Activated CD4-positive, alpha-beta T cell treated with anti-CD3 and anti-CD28 coated beads, Interleukin-2, Interleukin-4, amounts not matched to agents 100 ng/mL and 50 ng/mL, durations not matched to agents 16 hours and 8 hours (primary cell): ENCODE measurements at regions not wholly inside any gene's neighbourhood (a gene's known extent, or its start where the extent isn't known, plus 50 kb on each side); places are given as distances from the start of the nearest gene placed in this dataset.
"Not testable (repeated sequence)": the region's sequence is repeated elsewhere in the genome, so short reads cannot be mapped to it uniquely, and the experiment has no call there.

ENCODE experiments used
- DNase-seq: peaks from one replicate; pipeline ENCODE4 v3.0.0-alpha.2; 2020; ENCODE audit warnings: low spot score

DNA sequence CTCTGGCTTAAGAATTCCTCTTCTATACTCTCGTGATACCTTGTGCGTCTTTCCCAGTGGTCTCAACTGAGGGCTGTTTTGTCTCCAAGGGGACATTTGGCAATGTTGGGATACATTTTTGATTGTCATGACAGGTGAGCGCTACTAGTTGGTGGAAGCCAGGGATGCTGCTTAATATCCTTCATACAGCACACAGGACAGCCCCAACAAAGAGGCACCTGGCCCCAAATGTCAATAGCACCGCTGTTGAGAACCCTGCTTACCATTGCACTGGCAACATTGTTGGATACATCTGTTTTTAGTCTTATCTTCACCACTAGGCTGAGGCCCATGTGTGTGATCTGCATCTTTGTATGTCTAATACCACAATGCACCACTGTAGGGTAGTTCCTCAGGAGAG, 114.1 kb downstream of the C9orf152 start:
- DNase-seq, result no peak

DNA sequence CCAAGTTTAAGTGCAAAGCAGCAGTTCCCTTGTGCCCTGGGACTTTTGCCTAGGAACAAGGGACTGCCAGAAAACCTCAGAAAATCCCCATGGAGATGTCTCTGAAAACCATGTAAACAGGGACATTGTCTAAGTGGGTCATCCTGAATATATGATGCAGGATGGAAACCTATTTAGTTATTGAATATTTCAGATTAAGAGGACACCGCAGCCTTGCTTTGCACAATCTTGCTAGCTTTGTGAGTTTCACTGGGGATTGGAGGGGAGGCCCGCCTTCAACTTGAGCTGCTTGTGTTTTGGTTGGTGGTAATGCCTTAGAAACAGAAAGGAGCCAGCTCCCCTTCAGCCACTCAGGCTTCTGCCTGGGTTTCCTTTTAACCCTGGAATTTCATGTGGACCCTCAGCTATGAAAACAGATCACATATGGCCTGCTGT, 112.8 kb downstream of the C9orf152 start:
- no peak for DNase-seq

DNA sequence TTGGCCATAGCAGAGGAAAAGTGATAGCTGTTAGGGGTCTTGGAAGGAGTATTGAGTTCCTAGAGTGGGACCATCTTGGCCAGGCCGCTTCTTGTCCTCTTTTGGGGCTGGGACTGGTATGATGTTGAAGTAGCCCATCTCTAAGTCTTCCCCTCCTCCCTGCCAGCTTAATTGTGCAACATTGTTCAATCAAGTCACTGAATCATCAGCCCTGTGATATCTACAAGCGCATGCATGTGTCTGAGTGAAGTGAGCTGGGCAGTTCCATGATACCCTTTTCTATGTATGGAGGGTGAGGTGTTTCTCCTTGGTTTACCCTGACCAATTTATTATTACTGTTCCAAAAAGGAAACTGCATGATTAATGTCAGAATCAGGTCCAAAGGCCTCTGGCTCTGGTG, 112.2 kb downstream of the C9orf152 start:
- DNase-seq, result no peak

DNA sequence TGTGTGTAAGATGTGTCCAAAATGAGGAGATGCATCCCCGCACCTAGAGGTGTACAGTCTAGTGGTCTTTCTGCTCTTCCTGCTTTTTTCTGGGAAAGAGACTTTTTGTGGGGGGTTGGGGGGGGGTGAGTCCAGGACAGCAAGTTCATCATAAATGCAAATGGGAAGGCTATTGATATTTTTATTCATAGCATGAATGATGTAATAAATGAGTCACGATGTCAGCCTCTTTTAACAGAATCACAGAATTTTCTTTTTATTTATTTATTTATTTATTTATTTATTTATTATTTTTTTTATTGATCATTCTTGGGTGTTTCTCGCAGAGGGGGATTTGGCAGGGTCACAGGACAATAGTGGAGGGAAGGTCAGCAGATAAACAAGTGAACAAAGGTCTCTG, 111.3 kb downstream of the C9orf152 start:
- DNase-seq, result not testable (repeated sequence)

DNA sequence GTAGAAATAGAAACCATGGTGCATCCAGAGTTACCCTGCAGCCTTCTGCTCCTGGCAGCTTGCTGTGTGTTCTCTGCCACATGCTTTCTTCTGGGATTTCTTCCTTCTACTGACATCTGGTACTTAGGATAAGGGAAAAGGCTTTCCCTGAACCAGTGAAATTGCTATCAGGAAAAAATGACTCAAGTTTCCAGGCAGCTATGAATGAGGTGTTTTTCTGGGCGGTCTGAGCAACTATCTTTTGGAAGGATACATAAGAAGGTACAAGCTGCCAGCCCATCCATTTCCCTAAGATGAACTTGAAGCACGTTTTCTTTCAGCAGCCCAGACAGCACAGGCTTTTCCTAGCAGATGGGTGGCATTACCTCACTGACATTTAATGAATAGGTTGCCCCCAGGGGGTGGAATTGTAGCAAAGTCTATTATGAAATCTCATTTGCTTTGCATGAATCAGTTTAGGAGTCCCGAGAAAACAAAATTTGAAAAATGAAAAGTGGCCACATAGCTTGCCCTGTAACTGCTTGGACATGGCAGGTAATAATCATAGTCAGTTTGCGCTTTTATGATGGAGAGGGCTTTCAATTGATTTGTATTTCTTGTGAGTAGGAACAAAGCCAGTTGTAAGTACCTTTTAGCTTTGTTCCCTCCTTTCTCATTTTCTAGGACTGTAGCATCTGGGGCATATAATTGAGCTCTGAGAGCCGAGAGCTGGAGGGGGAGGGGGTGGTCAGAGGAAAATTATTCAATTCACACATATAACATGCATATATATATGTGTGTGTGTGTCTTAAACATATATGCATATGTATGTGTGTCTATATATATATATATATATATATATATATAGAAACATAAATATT, 108.5 kb downstream of the C9orf152 start:
- DNase-seq, result no peak

DNA sequence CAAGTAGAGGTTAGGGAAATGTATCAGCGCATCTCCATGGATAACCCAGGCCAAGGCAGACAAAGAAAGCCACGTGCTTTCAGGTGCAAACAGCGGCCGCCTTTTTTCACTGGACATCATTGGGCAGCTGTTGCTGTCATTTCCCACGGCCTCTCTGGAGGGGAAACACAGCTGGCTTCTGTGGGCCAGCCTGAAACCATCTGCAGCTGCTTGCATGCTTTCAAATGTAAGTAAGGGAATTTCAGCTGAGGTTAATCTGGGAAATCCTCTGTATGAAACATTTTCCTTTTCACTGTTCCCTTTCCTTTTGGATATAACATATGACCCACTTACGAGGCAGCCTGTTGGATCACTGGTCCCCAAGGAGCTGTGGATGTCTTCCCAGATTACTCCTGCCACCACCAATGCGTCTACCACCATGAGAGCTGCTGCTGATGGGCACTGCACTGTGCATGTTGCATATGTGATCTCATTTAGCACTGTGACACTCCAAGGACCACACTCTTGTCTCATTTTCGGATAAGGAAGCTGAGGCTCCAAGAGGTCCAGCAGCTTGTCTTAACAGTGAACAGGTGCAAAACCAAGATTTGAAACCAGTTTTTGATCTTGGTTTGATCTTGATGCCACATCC, 106.3 kb downstream of the C9orf152 start:
- DNase-seq, result no peak

DNA sequence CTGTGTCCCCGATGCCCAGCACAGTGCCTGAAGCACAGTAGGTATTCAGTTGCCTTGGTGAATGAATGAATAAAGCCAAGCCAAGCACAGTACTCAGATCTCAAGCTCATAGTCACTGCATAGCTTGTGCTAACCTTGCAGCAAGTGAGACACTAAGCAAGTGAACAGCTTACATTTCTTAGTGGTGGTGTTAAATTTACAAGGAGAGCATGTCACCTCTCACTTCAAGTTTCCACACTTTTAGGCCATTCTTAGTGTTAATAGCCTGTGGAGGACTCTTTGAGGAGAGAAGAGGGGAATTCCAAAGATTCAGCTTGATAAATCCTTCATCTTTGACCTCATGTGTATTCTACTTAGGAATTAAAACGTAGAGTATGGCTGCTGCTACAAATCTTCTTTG, 104.7 kb downstream of the C9orf152 start:
- no peak for DNase-seq

DNA sequence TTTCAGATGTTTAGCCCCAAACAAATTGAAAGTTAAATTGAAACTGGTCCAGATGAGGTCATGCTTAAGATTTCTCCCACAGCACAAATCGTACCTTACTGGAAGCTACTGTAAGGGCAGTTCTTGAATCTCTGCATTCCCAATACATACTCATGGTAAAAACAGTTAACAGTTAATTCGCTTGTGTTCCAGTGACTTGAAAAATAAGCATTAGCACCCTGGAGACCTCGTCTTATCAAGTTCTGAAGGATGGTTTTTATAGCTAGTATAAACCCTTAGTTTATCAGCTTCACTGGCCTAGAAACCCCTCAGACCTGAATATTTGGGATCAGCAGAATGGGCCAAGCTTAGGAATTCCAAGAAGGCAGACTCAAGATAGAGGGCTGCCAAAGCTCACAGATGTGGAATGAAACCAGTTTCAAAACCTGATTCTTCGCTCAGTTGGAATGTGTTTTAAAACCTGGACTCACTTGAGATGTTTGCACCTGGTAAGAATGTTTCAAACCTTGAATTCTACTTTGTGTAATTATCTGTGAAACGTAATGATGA, 103.6 kb downstream of the C9orf152 start:
- DNase-seq, result no peak

DNA sequence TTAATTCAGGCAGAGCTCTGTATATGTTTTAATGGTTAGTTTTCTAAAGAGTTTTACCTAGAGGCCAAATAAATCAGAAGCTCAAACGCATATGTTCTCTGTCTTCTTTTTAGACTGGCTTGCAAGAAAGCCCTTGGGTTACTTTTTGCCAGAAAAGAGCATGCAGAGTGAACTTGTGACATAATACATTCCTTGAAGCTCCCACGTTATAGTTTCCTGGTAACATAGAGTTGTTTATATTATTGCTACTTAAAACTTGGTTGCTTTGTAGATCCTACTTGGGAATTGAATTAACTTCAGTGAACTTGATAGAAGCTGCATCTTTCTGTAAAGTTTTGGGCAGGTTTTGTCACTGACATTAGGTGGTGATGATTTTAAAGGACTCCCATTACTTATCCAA, 102.9 kb downstream of the C9orf152 start:
- no peak for DNase-seq

DNA sequence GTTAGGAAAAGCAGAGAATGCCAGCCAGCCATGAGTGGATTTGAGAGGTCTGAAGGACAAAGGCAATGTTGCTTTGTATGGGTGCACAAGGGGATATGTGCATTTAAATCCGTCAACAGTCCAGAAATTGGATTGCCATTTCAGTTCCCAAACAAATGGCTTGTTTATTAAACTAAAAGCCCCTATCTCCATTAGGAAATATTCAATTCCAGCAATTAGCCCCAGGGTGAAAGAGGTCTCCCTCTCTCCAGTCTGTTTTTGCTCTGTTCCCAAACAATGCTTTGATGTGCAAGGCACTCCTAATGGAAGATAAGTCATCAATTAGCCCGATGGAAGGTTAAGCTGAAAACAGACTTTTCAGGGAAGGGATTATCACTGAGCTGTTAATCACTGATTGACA, 101.3 kb downstream of the C9orf152 start:
- DNase-seq, result no peak

DNA sequence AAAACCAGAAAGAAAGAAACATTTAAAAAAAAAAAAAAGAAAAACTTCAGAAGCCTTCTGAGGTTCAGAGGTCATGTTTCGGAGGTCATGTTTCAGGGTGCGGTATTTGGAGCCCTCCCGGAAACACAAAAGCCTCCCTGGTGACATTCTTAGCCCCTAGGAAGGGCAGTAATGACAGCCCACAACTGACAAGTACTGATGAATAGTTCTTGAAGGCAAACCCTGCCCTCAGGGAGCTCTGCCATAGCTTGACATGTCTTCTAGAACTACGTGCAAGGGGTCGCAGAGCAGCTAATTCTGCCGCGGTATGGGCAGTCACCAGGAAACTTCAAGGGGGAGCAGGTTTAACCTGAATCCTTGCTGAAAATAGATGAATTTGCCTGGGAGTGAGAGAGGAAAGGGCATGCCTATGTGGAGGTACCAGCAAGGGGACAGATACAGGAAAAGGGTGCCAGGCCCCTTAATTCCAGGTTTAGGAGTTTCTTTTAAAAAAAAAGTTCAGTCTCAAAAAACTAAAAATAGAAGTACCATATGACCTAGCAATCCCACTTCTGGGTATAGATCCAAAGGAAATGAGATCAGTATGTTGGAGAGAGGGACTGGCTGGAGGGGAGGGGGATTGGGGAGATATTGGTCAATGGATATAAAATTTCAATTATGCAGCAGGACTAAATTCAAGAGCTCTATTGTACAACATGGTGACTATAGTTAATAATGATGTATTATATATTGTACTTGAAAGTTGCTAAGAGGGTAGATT, 98.4 kb downstream of the C9orf152 start:
- DNase-seq, result no peak

DNA sequence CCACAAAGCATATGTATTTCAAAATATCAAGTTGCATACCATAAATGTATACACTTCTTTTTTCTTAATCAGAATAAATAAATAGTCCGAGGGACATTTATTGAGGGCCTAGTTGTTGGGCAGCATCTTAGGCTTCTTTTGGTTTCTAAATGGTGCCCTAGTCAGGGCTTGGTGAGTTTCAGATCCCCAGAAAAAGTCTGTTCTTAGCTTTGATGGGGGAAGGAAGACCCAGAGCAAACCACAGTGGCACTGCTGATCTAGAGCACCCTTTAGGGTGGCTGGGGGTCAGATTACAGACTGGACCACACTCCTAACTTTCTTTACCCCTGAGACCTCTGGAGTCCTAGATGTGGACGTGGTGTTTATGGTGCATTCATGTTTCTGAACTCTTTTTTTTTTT, 97.8 kb downstream of the C9orf152 start:
- DNase-seq, result no peak

DNA sequence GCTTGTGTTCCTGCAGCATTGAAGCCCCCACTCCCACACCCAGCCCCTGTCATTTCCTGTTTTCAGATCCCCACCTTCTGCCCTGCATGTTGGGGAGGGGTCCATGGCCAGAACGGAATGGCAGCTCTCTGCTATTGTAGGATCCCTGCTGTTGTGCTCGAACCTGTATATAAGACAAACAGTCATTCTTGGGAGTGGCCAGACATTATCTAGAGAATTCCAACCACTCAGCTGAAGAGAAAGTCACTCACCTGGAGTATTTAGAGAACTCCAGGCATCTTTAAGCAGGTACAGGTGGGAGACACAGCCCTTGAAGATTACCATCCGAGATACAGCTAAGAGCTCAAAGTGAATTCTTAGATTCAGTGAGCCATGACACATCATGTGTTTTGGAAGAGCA, 96.1 kb downstream of the C9orf152 start:
- DNase-seq, result no peak

DNA sequence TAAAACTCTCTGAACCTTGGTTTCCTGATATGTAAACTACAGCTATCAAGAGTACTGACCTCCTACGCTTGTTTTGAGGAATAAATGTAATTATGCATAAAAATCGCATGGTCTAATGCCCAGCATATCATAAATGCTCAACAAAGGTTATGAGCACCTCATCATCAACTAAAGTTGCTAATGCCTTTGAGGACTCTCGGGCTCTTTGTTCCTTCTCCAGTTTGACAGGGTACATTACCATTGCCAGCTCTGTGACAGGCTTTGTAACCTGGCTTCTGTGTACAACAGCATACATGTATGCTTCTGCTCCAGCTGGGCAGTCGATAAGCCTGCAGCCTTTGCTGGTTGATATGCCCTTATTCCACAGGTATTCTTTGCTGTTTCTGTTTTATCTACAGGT, 95.2 kb downstream of the C9orf152 start:
- DNase-seq, result no peak

DNA sequence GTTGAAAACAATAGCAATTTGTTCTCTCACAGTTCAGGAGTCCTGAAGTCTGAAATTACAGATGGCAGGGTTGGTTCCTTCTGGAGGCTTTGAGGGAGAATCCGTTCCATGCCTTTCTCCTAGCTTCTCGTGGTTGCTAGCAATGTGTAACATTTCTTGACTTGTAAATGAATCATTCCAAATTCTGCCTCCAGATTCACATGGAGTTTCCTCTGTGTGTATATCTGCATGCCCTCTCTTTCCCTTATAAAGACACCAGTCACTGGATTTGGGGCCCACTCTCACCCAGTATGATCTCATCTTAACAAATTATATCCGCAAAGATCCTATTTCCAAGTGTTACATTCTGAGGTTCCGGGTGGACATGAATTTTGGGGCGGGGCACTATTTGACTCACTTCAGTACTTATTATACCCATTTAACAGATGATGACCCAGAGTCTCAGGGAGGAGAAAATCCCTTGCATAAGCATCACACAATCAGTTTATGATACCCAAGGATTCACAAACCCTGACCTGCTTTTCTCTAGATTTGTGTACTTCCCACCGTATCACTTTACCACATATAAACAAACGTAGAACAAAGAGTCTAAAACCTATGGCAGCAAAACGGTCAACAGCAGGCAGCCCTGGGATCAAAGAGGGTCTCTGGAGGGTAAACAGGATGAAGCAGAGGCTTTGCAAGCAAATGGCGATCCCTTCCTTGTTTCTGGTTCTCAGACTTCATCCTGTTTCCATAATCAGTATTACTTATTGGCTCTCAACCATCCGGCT, 93.7 kb downstream of the C9orf152 start:
- no peak for DNase-seq

DNA sequence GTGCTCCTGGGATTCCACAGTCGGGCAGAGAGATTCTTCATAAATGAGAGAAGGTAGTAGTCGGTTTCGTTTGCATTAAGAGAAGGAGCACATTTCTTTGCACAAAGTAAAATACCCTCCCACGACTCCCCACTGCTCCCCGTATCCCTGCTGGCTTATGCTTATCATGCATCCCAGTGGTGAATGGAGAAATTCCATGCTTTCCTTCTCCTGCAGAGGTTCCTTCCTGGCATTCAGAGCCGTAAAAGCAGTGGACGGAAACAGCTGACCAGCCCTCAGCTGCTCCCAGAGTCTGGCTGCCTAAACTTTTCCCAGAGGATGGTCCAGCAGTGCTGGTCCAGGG, 93.1 kb downstream of the C9orf152 start:
- DNase-seq, result no peak

DNA sequence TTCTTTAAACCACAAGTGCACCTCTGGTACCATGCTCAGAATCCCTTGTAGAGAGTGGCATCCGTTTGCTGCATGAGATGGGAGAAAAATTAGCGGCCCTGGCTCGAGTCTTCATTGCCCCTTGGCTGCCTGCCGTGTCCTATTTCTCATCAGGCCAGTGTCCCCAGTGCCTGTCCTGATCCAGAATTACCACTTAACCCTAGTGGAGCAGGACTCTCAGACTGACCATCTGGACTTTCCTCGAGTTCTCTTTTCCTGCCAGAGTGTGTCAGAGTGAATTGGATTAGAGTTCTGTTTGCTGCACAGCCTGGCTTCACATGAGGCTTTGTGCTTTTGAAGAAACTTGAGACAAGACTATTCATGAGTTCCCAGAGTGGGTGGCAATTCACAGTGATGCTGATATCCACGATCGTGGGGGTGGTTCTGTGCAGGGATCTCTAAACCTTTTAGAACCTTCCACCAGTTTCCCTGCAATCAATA, 92.6 kb downstream of the C9orf152 start:
- no peak for DNase-seq

DNA sequence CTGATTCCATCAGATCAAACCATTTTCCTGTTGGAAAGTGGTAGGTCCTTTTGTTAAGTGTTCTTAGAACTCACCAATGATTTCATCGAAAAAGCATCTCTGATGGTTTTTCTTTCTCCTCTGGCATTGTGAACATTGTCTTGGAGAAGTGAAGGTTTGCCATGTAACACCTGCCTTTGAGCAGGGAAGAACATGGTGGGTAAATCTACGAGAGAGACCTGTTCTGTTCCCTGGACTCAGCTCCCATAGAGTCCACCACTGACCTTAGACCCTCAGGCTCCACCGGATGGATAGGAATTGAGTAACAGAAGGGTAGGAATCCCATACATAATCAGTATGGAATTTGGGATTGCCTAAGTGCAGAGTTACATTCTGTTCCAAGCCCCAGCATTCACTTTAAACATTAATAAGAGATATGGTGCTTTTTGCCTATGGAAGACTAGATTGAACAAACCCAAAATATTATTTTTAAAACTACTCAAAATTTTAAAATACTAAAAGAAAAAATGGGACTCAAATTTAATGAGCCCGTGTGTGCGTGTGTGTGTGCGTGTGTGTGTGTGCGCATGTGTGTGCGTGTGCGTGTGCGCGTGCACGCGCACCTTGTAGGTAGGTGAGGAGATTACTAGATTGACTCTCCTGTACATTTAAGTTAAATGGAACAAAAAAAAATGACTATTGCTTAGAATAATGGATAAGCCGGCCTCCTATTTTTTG, 92.0 kb downstream of the C9orf152 start:
- no peak for DNase-seq

DNA sequence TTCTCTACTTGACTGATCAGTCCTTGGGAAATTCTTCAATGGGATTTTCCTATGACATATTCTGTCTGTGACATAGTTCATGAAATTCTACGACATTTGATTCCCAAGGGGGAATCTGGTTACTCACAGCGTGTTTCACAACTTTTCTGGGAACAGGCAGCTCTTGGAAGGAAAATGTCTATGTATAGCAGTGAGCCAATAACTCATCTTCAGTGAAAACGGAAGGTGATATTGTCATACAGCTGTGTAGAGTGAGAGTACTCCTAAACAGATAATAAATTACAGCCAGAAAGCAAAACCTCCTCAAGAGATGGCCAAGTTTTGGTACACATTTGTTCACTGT, 91.4 kb downstream of the C9orf152 start:
- DNase-seq, result no peak

DNA sequence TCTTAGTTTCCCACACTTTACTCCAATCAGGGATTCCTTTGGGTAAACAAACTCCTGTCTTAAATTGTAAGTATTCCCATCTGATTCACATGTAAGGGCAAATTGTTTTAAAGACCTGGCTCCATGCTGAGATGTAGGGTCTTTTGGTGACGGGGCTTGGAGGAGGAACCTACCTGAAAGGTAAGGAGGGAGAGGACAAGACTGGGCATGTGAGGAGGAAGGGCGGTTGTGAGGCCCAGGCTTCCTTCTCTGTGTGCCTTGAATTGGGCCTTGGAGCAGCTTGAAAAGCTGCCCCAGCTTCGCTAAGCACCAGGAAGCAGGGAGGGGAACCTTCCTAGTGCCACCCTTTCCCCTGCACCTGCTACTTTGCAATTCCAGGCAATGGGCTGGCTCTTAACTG, 86.8 kb downstream of the C9orf152 start:
- no peak for DNase-seq

DNA sequence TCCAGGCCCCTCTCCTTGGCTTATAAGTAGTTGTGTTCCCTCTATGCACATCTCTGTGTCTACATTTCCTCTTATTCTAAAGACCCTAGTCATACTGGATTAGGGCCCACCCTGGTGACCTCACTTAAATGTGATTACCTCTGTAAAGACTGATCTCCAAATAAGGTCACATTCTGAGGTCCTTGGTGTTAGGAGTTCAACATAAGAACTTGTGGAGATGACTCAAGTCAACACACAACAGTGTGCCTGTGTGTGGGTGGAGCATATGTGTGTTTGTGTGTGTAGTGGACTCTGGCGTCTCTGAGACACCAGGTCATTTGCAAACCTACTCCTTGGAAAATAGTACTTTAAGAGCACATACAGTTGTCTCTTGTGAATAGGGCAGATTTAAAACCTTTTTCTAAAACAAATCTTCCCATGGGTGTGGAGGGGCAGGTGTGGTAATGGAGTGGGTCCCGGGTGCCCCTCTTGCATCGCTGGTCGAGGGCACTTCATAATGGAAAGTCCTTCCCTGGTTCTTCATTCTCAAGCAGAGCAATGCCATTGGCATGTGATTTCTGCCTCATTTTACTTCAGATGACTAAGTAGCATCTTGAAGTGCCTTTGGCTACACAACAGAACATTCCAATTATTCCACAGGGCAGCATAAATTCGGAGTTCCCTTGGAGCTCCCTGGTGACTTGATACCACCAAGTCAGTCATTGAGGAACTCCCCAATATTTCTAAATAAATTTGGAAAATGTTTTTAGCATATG, 84.4 kb downstream of the C9orf152 start:
- no peak for DNase-seq
